SK-N-SH (cell line): ENCODE measurements at regions not wholly inside any gene's neighbourhood (a gene's known extent, or its start where the extent isn't known, plus 50 kb on each side); places are given as distances from the start of the nearest gene placed in this dataset.

Source experiments
- CTCF ChIA-PET: fragments of 300-600, 350-600 bp; formaldehyde crosslinking; extraction: SDS; loops from one replicate; lab custom pipeline; 2021; lab: Yijun Ruan, JAX
- POLR2A ChIA-PET: fragments of 350-600 bp; sonication (Branson Sonifier 250); formaldehyde crosslinking; extraction: SDS; loops from one replicate; lab custom pipeline; 2020; ENCODE audit warnings: antibody characterized with exemption, inconsistent platforms; lab: Yijun Ruan, JAX
- DNase-seq: peaks from one replicate; pipeline ENCODE4 v3.0.0; 2012
- H2AFZ ChIP-seq: fragments of 200-600 bp; sonication (generic); 2 replicates; pipeline ENCODE4 v1.8.1; 2016; ENCODE audit warnings: antibody characterized with exemption, mild to moderate bottlenecking, low read depth
- H3F3A ChIP-seq: fragments of 200-600 bp; sonication (generic); replicated peaks from 2 replicates; pipeline ENCODE3; 2016; ENCODE audit warnings: antibody characterized with exemption, mild to moderate bottlenecking; ENCODE audit not compliant: insufficient read depth
- H3K27ac ChIP-seq, 2 experiments: fragments of 200-500 bp in 1 of 2; fragments of 200-600 bp in 1 of 2; sonication (Bioruptor generic) in 1 of 2; sonication (generic), shearing (Covaris generic) in 1 of 2; 2 replicates each; pipeline versions ENCODE4 v1.5.1 to v1.6.1; 2014 to 2016; ENCODE audit warnings: low read depth in 2 of 2, inconsistent platforms in 1 of 2, low read length in 1 of 2, mild to moderate bottlenecking in 1 of 2, mixed read lengths in 1 of 2
- H3K27me3 ChIP-seq: fragments of 200-600 bp; sonication (generic), shearing (Covaris generic); 2 replicates; pipeline ENCODE4 v1.6.1; 2016; ENCODE audit warnings: mixed run types; ENCODE audit not compliant: insufficient read depth
- H3K36me3 ChIP-seq, 2 experiments: fragments of 200-500 bp in 1 of 2; fragments of 200-600 bp in 1 of 2; sonication (Bioruptor generic) in 1 of 2; sonication (generic) in 1 of 2; replicated peaks in 1 of 2; 2 replicates each; pipeline versions ENCODE3 to v1.5.1; 2014 to 2016; ENCODE audit warnings: low read length in 1 of 2, mild to moderate bottlenecking in 1 of 2; ENCODE audit not compliant: insufficient read depth in 2 of 2, control insufficient read depth in 1 of 2
- H3K4me1 ChIP-seq, 2 experiments: fragments of 200-500 bp in 1 of 2; fragments of 200-600 bp in 1 of 2; sonication (Bioruptor generic) in 1 of 2; sonication (generic), shearing (Covaris generic) in 1 of 2; 2 replicates each; pipeline versions ENCODE4 v1.5.1 to v1.6.1; 2014 to 2016; ENCODE audit warnings: low read depth in 1 of 2, low read length in 1 of 2, mixed run types in 1 of 2; ENCODE audit not compliant: insufficient read depth in 2 of 2, control insufficient read depth in 1 of 2
- H3K4me2 ChIP-seq: fragments of 200-600 bp; sonication (generic), shearing (Covaris generic); 2 replicates; pipeline ENCODE4 v1.6.1; 2017; ENCODE audit warnings: mixed run types
- H3K4me3 ChIP-seq, 2 experiments: fragments of 200-500 bp in 1 of 2; fragments of 200-600 bp in 1 of 2; sonication (Bioruptor generic) in 1 of 2; sonication (generic), shearing (Covaris generic) in 1 of 2; 2 replicates each; pipeline versions ENCODE4 v1.5.1 to v1.8.1; 2014 to 2016; ENCODE audit warnings: low read depth in 2 of 2, inconsistent platforms in 1 of 2, low read length in 1 of 2, mild to moderate bottlenecking in 1 of 2, mixed read lengths in 1 of 2, moderate library complexity in 1 of 2
- H3K79me2 ChIP-seq: fragments of 200-600 bp; sonication (generic); 2 replicates; pipeline ENCODE4 v1.8.1; 2017; ENCODE audit warnings: mild to moderate bottlenecking; ENCODE audit not compliant: insufficient read depth
- H3K9ac ChIP-seq: fragments of 200-600 bp; sonication (generic); 2 replicates; pipeline ENCODE4 v1.6.1; 2017; ENCODE audit warnings: mixed run types
- H3K9me2 ChIP-seq: fragments of 200-600 bp; sonication (generic); 2 replicates; pipeline ENCODE4 v1.6.1; 2017; ENCODE audit warnings: mixed run types
- H3K9me3 ChIP-seq: fragments of 200-600 bp; sonication (generic); 2 replicates; pipeline ENCODE4 v1.6.1; 2017; ENCODE audit warnings: mixed run types, mild to moderate bottlenecking, moderate library complexity
- H4K20me1 ChIP-seq: fragments of 200-600 bp; sonication (generic); 2 replicates; pipeline ENCODE4 v1.6.1; 2017; ENCODE audit warnings: mild to moderate bottlenecking, mixed run types; ENCODE audit not compliant: insufficient read depth
- ELF1 ChIP-seq: IDR thresholded peaks from 2 replicates; pipeline ENCODE4 v1.4.0; 2012
- FOXJ3 ChIP-seq: sonication (generic); formaldehyde crosslinking; IDR thresholded peaks from 2 replicates; pipeline ENCODE4 v1.5.1; 2020; ENCODE audit warnings: mild to moderate bottlenecking, missing genetic modification reagents
- FOXM1 ChIP-seq: IDR thresholded peaks from 2 replicates; pipeline ENCODE4 v1.4.0; 2012; ENCODE audit warnings: low read depth, mild to moderate bottlenecking
- NFIC ChIP-seq: IDR thresholded peaks from 2 replicates; pipeline ENCODE4 v1.4.0; 2012; ENCODE audit warnings: borderline replicate concordance
- POLR2AphosphoS5 ChIP-seq: IDR thresholded peaks from 2 replicates; pipeline ENCODE4 v1.6.1; 2012; ENCODE audit warnings: low read depth, low read length
- RAD21 ChIP-seq: IDR thresholded peaks from 2 replicates; pipeline ENCODE4 v1.6.1; 2012; ENCODE audit warnings: mild to moderate bottlenecking, low read length
- RCOR1 ChIP-seq: fragments of 150-350 bp; IDR thresholded peaks from 2 replicates; pipeline ENCODE4 v1.6.1; 2017; ENCODE audit warnings: antibody characterized with exemption, low read length
- SIN3A ChIP-seq: IDR thresholded peaks from 2 replicates; pipeline ENCODE4 v1.6.1; 2012; ENCODE audit warnings: low read depth, mild to moderate bottlenecking, low read length, moderate library complexity, borderline replicate concordance
- SMC3 ChIP-seq: IDR thresholded peaks from 2 replicates; pipeline ENCODE4 v1.6.1; 2012; ENCODE audit warnings: low read depth, low read length, improper control_type of control experiment
- WGBS: methylation state at CpG from one replicate; pipeline ENCODE4 v1.1.6; 2017; ENCODE audit warnings: low lambda C conversion rate; 5-methylcytosine and 5-hydroxymethylcytosine counted together
- TF ChIP-seq, protein P1 (sequence below): IDR thresholded peaks from 2 replicates; pipeline ENCODE4 v1.6.1; 2012; ENCODE audit warnings: mild to moderate bottlenecking, low read depth, low read length, moderate library complexity
- TF ChIP-seq, protein P2 (sequence below): IDR thresholded peaks from 2 replicates; pipeline ENCODE4 v1.4.0; 2012; ENCODE audit warnings: low read depth, borderline replicate concordance
- TF ChIP-seq, protein P3 (sequence below): fragments of 150-350 bp; IDR thresholded peaks from 2 replicates; pipeline ENCODE4 v1.6.1; 2016; ENCODE audit warnings: mild to moderate bottlenecking, low read depth, low read length

DNA sequence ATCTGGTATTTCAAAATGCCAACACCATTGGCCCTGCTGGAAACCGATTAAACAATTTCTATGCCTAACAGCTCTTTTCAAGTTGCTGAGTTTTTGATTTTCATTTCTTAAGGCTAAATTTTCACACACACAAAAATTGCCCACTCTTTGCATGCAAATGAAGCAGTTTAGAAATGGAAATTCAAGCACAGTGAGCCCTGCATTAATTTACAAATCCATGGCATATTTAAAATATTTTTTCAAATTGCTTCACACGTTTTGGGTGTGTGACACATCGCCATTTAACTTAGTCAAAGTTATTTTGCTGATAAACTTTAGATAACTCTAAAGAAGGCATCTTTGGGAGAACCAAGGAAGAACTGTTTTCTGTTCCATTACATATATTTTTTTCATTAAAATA lies 184.8 kb downstream of the TXNL1 start:
- no peaks in the 10 kb centered on the region for H3K79me2 ChIP-seq
- no peak for DNase-seq
- no peaks in the 10 kb centered on the region for H3K9me2 ChIP-seq
- CTCF ChIA-PET = interaction anchor here (0.9 kb wide), 1 partner anchor 13 kb away, joined by 3 read pairs; no protein-coding TSS in a partner anchor
- no peaks in the 10 kb centered on the region; the same call in 1 of the 2 replicates for H3K27me3 ChIP-seq
- H3F3A ChIP-seq = no peaks in the 10 kb centered on the region
- no peak overlapping the region for H2AFZ ChIP-seq
- no peak overlapping the region for H3K4me3 ChIP-seq
- POLR2A ChIA-PET = no interaction called here
- no peak overlapping the region for H3K4me2 ChIP-seq
- 41% methylated on average over 3 of the region's 3 CpGs for WGBS
- no peaks in the 10 kb centered on the region for H3K4me1 ChIP-seq
- no peak overlapping the region for H3K27ac ChIP-seq
- no peak overlapping the region for H3K9ac ChIP-seq
- TF ChIP-seq POLR2AphosphoS5 = no peak
- no peak for TF ChIP-seq ELF1
- TF ChIP-seq FOXM1 = no peak
- no peak for TF ChIP-seq FOXJ3
- no peak for TF ChIP-seq RCOR1
- H3K9me3 ChIP-seq = no peaks in the 10 kb centered on the region
- no peaks in the 10 kb centered on the region for H3K36me3 ChIP-seq
- no peaks in the 10 kb centered on the region for H4K20me1 ChIP-seq

DNA sequence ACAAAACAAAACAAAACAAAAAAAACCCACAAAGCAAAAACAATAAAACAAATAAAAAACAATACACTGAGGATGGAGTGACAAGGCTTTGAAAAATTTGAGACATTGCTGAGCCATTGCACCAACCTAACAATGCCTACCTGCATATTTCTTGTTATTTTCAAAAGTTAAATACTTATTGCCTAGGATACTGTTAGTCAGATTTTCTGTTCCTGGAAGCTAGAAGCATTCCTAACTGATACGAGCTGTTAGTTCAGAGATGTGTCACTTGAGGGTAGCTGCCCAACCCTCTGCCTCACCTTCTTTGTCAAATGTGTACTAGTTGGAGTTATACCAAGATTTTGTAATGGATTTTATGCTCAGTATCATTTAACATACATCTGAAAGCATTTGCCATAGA lies 187.2 kb downstream of the TXNL1 start:
- no peaks in the 10 kb centered on the region for H4K20me1 ChIP-seq
- no peaks in the 10 kb centered on the region for H3K79me2 ChIP-seq
- DNase-seq = no peak
- POLR2A ChIA-PET = no interaction called here
- no peak overlapping the region for H3K4me3 ChIP-seq
- no peaks in the 10 kb centered on the region for H3F3A ChIP-seq
- H3K4me1 ChIP-seq = no peaks in the 10 kb centered on the region
- H3K27ac ChIP-seq = no peak overlapping the region
- H3K4me2 ChIP-seq = no peak overlapping the region
- no peaks in the 10 kb centered on the region for H3K9me2 ChIP-seq
- CTCF ChIA-PET = no interaction called here
- H3K36me3 ChIP-seq = no peaks in the 10 kb centered on the region
- no peaks in the 10 kb centered on the region for H3K27me3 ChIP-seq
- WGBS = 24% methylated on average over 1 of the region's 1 CpG
- TF ChIP-seq, protein P1, sequence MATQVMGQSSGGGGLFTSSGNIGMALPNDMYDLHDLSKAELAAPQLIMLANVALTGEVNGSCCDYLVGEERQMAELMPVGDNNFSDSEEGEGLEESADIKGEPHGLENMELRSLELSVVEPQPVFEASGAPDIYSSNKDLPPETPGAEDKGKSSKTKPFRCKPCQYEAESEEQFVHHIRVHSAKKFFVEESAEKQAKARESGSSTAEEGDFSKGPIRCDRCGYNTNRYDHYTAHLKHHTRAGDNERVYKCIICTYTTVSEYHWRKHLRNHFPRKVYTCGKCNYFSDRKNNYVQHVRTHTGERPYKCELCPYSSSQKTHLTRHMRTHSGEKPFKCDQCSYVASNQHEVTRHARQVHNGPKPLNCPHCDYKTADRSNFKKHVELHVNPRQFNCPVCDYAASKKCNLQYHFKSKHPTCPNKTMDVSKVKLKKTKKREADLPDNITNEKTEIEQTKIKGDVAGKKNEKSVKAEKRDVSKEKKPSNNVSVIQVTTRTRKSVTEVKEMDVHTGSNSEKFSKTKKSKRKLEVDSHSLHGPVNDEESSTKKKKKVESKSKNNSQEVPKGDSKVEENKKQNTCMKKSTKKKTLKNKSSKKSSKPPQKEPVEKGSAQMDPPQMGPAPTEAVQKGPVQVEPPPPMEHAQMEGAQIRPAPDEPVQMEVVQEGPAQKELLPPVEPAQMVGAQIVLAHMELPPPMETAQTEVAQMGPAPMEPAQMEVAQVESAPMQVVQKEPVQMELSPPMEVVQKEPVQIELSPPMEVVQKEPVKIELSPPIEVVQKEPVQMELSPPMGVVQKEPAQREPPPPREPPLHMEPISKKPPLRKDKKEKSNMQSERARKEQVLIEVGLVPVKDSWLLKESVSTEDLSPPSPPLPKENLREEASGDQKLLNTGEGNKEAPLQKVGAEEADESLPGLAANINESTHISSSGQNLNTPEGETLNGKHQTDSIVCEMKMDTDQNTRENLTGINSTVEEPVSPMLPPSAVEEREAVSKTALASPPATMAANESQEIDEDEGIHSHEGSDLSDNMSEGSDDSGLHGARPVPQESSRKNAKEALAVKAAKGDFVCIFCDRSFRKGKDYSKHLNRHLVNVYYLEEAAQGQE = no peak
- TF ChIP-seq SIN3A (no peak), SMC3 (no peak), FOXM1 (no peak), POLR2AphosphoS5 (no peak), RAD21 (no peak), NFIC (no peak)
- TF ChIP-seq, protein P2, sequence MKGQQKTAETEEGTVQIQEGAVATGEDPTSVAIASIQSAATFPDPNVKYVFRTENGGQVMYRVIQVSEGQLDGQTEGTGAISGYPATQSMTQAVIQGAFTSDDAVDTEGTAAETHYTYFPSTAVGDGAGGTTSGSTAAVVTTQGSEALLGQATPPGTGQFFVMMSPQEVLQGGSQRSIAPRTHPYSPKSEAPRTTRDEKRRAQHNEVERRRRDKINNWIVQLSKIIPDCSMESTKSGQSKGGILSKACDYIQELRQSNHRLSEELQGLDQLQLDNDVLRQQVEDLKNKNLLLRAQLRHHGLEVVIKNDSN = no peak
- TF ChIP-seq, protein P3, sequence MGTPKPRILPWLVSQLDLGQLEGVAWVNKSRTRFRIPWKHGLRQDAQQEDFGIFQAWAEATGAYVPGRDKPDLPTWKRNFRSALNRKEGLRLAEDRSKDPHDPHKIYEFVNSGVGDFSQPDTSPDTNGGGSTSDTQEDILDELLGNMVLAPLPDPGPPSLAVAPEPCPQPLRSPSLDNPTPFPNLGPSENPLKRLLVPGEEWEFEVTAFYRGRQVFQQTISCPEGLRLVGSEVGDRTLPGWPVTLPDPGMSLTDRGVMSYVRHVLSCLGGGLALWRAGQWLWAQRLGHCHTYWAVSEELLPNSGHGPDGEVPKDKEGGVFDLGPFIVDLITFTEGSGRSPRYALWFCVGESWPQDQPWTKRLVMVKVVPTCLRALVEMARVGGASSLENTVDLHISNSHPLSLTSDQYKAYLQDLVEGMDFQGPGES = no peak
- no peaks in the 10 kb centered on the region for H3K9me3 ChIP-seq
- H2AFZ ChIP-seq = no peak overlapping the region
- H3K9ac ChIP-seq = no peak overlapping the region
